ENCODE measurements at regions not wholly inside any gene's neighbourhood (a gene's known extent, or its start where the extent isn't known, plus 50 kb on each side); places are given as distances from the start of the nearest gene placed in this dataset.

DNA sequence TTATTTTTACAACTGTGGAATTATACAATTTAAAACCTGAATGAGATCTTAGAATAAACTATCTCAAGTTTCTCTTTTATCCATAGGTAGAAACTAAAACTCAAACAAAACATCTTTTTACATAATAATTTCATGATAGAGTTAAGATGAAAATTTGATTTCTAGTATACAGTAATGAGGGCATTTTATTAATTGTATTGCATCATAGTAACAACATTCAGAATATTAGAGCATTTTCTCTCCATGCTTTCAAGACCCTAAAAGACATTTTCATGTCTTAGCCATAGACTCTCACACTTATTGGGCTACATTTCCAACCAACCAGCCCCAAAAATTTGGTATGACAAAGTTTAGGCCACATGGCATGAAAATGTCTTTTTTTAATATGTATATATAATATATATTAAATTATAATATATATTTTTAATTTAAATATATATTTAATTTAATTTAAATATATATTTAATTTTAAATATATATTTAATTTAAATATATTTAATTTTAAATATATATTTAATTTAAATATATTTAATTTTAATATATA is 195.7 kb upstream of the STEAP1 start:
- no peak for TF ChIP-seq FOXK1 (CRISPR knock-in tag; IDR thresholded peaks at IDR 0.05)
- TF ChIP-seq IRF2 (CRISPR knock-in tag; IDR thresholded peaks at IDR 0.05; ENCODE audit: borderline replicate concordance, low read depth), result no peak
- TF ChIP-seq, protein P1, sequence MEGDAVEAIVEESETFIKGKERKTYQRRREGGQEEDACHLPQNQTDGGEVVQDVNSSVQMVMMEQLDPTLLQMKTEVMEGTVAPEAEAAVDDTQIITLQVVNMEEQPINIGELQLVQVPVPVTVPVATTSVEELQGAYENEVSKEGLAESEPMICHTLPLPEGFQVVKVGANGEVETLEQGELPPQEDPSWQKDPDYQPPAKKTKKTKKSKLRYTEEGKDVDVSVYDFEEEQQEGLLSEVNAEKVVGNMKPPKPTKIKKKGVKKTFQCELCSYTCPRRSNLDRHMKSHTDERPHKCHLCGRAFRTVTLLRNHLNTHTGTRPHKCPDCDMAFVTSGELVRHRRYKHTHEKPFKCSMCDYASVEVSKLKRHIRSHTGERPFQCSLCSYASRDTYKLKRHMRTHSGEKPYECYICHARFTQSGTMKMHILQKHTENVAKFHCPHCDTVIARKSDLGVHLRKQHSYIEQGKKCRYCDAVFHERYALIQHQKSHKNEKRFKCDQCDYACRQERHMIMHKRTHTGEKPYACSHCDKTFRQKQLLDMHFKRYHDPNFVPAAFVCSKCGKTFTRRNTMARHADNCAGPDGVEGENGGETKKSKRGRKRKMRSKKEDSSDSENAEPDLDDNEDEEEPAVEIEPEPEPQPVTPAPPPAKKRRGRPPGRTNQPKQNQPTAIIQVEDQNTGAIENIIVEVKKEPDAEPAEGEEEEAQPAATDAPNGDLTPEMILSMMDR (IDR thresholded peaks at IDR 0.05), result no peak
- TF ChIP-seq SP1 (CRISPR knock-in tag; conservative IDR thresholded peaks at IDR 0.05), result no peak
- TF ChIP-seq, protein P2, sequence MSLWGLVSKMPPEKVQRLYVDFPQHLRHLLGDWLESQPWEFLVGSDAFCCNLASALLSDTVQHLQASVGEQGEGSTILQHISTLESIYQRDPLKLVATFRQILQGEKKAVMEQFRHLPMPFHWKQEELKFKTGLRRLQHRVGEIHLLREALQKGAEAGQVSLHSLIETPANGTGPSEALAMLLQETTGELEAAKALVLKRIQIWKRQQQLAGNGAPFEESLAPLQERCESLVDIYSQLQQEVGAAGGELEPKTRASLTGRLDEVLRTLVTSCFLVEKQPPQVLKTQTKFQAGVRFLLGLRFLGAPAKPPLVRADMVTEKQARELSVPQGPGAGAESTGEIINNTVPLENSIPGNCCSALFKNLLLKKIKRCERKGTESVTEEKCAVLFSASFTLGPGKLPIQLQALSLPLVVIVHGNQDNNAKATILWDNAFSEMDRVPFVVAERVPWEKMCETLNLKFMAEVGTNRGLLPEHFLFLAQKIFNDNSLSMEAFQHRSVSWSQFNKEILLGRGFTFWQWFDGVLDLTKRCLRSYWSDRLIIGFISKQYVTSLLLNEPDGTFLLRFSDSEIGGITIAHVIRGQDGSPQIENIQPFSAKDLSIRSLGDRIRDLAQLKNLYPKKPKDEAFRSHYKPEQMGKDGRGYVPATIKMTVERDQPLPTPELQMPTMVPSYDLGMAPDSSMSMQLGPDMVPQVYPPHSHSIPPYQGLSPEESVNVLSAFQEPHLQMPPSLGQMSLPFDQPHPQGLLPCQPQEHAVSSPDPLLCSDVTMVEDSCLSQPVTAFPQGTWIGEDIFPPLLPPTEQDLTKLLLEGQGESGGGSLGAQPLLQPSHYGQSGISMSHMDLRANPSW (CRISPR knock-in tag; conservative IDR thresholded peaks at IDR 0.05; ENCODE audit: low read depth), result no peak
- no peak for TF ChIP-seq NFYB (CRISPR knock-in tag; conservative IDR thresholded peaks at IDR 0.05; ENCODE audit: low read depth)
- TF ChIP-seq, protein P3, sequence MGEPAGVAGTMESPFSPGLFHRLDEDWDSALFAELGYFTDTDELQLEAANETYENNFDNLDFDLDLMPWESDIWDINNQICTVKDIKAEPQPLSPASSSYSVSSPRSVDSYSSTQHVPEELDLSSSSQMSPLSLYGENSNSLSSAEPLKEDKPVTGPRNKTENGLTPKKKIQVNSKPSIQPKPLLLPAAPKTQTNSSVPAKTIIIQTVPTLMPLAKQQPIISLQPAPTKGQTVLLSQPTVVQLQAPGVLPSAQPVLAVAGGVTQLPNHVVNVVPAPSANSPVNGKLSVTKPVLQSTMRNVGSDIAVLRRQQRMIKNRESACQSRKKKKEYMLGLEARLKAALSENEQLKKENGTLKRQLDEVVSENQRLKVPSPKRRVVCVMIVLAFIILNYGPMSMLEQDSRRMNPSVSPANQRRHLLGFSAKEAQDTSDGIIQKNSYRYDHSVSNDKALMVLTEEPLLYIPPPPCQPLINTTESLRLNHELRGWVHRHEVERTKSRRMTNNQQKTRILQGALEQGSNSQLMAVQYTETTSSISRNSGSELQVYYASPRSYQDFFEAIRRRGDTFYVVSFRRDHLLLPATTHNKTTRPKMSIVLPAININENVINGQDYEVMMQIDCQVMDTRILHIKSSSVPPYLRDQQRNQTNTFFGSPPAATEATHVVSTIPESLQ (CRISPR knock-in tag; IDR thresholded peaks at IDR 0.05), result no peak
- TF ChIP-seq ZNF232 (CRISPR knock-in tag; IDR thresholded peaks at IDR 0.05), result no peak
- TF ChIP-seq, protein P4, sequence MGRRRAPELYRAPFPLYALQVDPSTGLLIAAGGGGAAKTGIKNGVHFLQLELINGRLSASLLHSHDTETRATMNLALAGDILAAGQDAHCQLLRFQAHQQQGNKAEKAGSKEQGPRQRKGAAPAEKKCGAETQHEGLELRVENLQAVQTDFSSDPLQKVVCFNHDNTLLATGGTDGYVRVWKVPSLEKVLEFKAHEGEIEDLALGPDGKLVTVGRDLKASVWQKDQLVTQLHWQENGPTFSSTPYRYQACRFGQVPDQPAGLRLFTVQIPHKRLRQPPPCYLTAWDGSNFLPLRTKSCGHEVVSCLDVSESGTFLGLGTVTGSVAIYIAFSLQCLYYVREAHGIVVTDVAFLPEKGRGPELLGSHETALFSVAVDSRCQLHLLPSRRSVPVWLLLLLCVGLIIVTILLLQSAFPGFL (CRISPR knock-in tag; IDR thresholded peaks at IDR 0.05; ENCODE audit: borderline replicate concordance), result no peak
- TF ChIP-seq ZNF138 (CRISPR knock-in tag; conservative IDR thresholded peaks at IDR 0.05), result no peak
- TF ChIP-seq, protein P5, sequence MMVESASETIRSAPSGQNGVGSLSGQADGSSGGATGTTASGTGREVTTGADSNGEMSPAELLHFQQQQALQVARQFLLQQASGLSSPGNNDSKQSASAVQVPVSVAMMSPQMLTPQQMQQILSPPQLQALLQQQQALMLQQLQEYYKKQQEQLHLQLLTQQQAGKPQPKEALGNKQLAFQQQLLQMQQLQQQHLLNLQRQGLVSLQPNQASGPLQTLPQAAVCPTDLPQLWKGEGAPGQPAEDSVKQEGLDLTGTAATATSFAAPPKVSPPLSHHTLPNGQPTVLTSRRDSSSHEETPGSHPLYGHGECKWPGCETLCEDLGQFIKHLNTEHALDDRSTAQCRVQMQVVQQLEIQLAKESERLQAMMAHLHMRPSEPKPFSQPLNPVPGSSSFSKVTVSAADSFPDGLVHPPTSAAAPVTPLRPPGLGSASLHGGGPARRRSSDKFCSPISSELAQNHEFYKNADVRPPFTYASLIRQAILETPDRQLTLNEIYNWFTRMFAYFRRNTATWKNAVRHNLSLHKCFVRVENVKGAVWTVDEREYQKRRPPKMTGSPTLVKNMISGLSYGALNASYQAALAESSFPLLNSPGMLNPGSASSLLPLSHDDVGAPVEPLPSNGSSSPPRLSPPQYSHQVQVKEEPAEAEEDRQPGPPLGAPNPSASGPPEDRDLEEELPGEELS (CRISPR knock-in tag; IDR thresholded peaks at IDR 0.05), result no peak
- no peak for TF ChIP-seq CREB1 (CRISPR knock-in tag; IDR thresholded peaks at IDR 0.05)

Measured in WTC11 (cell line).